ENCODE measurements at regions not wholly inside any gene's neighbourhood (a gene's known extent, or its start where the extent isn't known, plus 50 kb on each side); places are given as distances from the start of the nearest gene placed in this dataset.

DNA sequence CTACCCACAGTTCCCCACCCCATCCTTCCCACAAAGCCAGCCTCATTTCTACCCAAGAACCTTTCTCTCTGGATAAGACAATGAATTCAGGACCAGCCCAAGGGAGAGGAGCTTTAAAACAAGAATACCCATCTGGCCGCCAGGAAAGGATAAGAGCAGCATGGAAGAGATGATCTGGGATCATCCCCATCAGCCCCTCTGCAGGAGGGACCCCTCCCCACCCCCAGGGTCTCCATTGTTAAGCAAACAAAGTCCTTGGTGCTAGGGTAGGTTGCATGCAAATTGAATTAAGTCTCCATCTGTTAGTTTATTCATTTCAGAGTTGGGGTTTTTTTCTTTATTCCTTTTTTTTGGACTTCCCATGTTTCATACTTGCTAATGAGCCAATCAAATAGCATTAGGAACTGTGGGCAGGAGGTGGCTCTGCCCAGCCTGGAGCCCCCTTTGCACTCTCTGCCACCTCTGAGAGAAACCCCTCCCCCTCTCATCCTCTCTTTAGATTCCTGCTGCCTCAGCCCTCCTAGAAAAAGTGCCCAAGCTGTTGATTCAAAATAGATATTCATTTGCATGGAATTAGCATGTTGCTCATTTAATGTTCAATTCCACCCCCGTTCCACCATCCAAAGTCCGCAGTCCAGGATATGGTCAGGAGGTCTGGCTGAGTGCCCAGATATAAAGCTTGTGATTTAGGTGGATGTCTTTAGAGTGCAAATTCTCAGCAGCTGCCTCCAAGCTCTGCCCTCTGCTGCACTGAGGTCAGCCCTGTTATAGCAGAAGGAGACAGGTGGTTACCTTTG lies 138.5 kb upstream of the NCAM1 start:
- no peak overlapping the region for H3K4me3 ChIP-seq (ENCODE audit: insufficient read depth, low read depth, low read length)
- no peak overlapping the region for H2BK20ac ChIP-seq (ENCODE audit: low read depth, low read length)
- no peaks in the 10 kb centered on the region for H4K20me1 ChIP-seq (ENCODE audit: insufficient read depth, low read length)
- H2AFZ ChIP-seq (replicated peaks; ENCODE audit: low read length, poor library complexity) = no peak overlapping the region
- ChIA-PET POLR2A (ENCODE audit: unreplicated experiment) (no interaction called here), CTCF (no interaction called here)
- H3K79me1 ChIP-seq (ENCODE audit: low read depth in 1 of 2, low read length in 2 of 2) = no peaks in the 10 kb centered on the region
- H3K27ac ChIP-seq (ENCODE audit: insufficient read depth, low read length) = no peak overlapping the region
- H2BK15ac ChIP-seq (ENCODE audit: low read depth, low read length) = no peak overlapping the region
- H2AK5ac ChIP-seq (ENCODE audit: low read depth, low read length) = no peak overlapping the region
- H4K5ac ChIP-seq (ENCODE audit: low read depth, low read length) = no peak overlapping the region
- DNase-seq (no peak), ATAC-seq (ENCODE audit: low read depth) (no peak)
- no peak overlapping the region for H4K91ac ChIP-seq (ENCODE audit: insufficient read depth, low read depth, low read length)
- H3K23ac ChIP-seq (ENCODE audit: low read depth, low read length) = no peak overlapping the region
- no peak overlapping the region for H2AK9ac ChIP-seq (replicated peaks; ENCODE audit: low read depth, low read length, poor library complexity)
- no peak overlapping the region for H3K14ac ChIP-seq (replicated peaks; ENCODE audit: low read depth, low read length)
- H3K56ac ChIP-seq (ENCODE audit: extremely low read depth, insufficient read depth, low read length) = no peak overlapping the region
- H3K4me2 ChIP-seq (ENCODE audit: low read depth, low read length) = no peak overlapping the region
- no peak overlapping the region for H3K4ac ChIP-seq (ENCODE audit: low read depth, low read length)
- H3K36me3 ChIP-seq (ENCODE audit: control insufficient read depth, insufficient read depth, low read length) = no peaks in the 10 kb centered on the region
- H3K9me3 ChIP-seq (ENCODE audit: control insufficient read depth, insufficient read depth, low read length) = no peaks in the 10 kb centered on the region
- H2BK5ac ChIP-seq (ENCODE audit: low read depth, low read length, poor library complexity, severe bottlenecking) = no peak overlapping the region
- H3K4me1 ChIP-seq (ENCODE audit: control insufficient read depth, insufficient read depth, low read length) = no peaks in the 10 kb centered on the region
- BruUV-seq (replicated peaks) = no TSS peak
- H3K9ac ChIP-seq (ENCODE audit: low read depth, low read length) = no peak overlapping the region
- H2BK120ac ChIP-seq (ENCODE audit: low read depth, low read length) = no peak overlapping the region
- H3K27me3 ChIP-seq (ENCODE audit: control insufficient read depth, insufficient read depth, low read length) = no peaks in the 10 kb centered on the region
- in situ Hi-C loops (cut with MboI; ENCODE audit: low sequenced_read_pairs) = no loop called here
- dilution Hi-C loops (cut with HindIII; ENCODE audit: low sequenced_read_pairs, unreplicated experiment) = no loop called here
- no peaks in the 10 kb centered on the region for H3K9me1 ChIP-seq (ENCODE audit: insufficient read depth, low read length)
- no peak for TF ChIP-seq CEBPB (IDR thresholded peaks at IDR 0.05; ENCODE audit: low read depth, low read length)
- no peak for TF ChIP-seq MAZ (IDR thresholded peaks at IDR 0.05; ENCODE audit: borderline replicate concordance, low read depth, low read length)
- no peak for TF ChIP-seq RFX5 (IDR thresholded peaks at IDR 0.05; ENCODE audit: low read depth, low read length)
- TF ChIP-seq USF2 (IDR thresholded peaks at IDR 0.05; ENCODE audit: low read depth, low read length) = no peak
- no peak for TF ChIP-seq RCOR1 (IDR thresholded peaks at IDR 0.05; ENCODE audit: insufficient replicate concordance, low read length)
- TF ChIP-seq NFE2L2 (IDR thresholded peaks at IDR 0.05; ENCODE audit: low read depth, low read length) = no peak
- no peak for TF ChIP-seq ELK1 (IDR thresholded peaks at IDR 0.05; ENCODE audit: borderline replicate concordance, low read depth, low read length)
- TF ChIP-seq BHLHE40 (IDR thresholded peaks at IDR 0.05; ENCODE audit: low read depth, low read length) = no peak
- TF ChIP-seq RAD21 (IDR thresholded peaks at IDR 0.05; ENCODE audit: low read length) = no peak
- TF ChIP-seq, protein P1, sequence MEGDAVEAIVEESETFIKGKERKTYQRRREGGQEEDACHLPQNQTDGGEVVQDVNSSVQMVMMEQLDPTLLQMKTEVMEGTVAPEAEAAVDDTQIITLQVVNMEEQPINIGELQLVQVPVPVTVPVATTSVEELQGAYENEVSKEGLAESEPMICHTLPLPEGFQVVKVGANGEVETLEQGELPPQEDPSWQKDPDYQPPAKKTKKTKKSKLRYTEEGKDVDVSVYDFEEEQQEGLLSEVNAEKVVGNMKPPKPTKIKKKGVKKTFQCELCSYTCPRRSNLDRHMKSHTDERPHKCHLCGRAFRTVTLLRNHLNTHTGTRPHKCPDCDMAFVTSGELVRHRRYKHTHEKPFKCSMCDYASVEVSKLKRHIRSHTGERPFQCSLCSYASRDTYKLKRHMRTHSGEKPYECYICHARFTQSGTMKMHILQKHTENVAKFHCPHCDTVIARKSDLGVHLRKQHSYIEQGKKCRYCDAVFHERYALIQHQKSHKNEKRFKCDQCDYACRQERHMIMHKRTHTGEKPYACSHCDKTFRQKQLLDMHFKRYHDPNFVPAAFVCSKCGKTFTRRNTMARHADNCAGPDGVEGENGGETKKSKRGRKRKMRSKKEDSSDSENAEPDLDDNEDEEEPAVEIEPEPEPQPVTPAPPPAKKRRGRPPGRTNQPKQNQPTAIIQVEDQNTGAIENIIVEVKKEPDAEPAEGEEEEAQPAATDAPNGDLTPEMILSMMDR (conservative IDR thresholded peaks at IDR 0.05; ENCODE audit: low read depth, low read length) = no peak
- TF ChIP-seq MAFK (IDR thresholded peaks at IDR 0.05; ENCODE audit: low read depth, low read length) = no peak
- no peak for TF ChIP-seq POLR2A (IDR thresholded peaks at IDR 0.05; ENCODE audit: low read depth, low read length)
- no peak for TF ChIP-seq SMC3 (IDR thresholded peaks at IDR 0.05; ENCODE audit: low read depth, low read length)
- TF ChIP-seq MXI1 (IDR thresholded peaks at IDR 0.05; ENCODE audit: borderline replicate concordance, low read depth, low read length) = no peak
- TF ChIP-seq FOS (IDR thresholded peaks at IDR 0.05; ENCODE audit: low read depth, low read length) = no peak
- H3K18ac ChIP-seq (ENCODE audit: low read depth, low read length) = no peak overlapping the region
- no CpG with 5 or more reads among the region's 3 CpGs for WGBS, 2 experiments (ENCODE audit: extremely low coverage in 2 of 2, insufficient read length in 1 of 2)
- no peak overlapping the region for H4K8ac ChIP-seq (ENCODE audit: low read depth in 2 of 2, low read length in 2 of 2)
- intact Hi-C loops (cut with micrococcal nuclease) = no loop called here
